ENCODE measurements at regions not wholly inside any gene's neighbourhood (a gene's known extent, or its start where the extent isn't known, plus 50 kb on each side); places are given as distances from the start of the nearest gene placed in this dataset.

- H3K27me3 ChIP-seq (replicated peaks), result no peaks in the 10 kb centered on the region
- no peak overlapping the region for H3K4me3 ChIP-seq (ENCODE audit: low read depth, low read length)
- TF ChIP-seq, protein P1, sequence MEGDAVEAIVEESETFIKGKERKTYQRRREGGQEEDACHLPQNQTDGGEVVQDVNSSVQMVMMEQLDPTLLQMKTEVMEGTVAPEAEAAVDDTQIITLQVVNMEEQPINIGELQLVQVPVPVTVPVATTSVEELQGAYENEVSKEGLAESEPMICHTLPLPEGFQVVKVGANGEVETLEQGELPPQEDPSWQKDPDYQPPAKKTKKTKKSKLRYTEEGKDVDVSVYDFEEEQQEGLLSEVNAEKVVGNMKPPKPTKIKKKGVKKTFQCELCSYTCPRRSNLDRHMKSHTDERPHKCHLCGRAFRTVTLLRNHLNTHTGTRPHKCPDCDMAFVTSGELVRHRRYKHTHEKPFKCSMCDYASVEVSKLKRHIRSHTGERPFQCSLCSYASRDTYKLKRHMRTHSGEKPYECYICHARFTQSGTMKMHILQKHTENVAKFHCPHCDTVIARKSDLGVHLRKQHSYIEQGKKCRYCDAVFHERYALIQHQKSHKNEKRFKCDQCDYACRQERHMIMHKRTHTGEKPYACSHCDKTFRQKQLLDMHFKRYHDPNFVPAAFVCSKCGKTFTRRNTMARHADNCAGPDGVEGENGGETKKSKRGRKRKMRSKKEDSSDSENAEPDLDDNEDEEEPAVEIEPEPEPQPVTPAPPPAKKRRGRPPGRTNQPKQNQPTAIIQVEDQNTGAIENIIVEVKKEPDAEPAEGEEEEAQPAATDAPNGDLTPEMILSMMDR (IDR thresholded peaks at IDR 0.05; ENCODE audit: low read depth, low read length, missing control alignments), result no peak
- DNase-seq, result no peak
- no peaks in the 10 kb centered on the region for H3K36me3 ChIP-seq (replicated peaks)
- in situ Hi-C loops (cut with HindIII; ENCODE audit: low pct_ligation_motif_present, low sequenced_read_pairs), result no loop called here
- no peak overlapping the region for H3K27ac ChIP-seq
Observed at GRCh38 chr4:60581919-60582536, 618.1 kb upstream of the ADGRL3 start.

GRCh38 chr4:60588556-60588955, 611.6 kb upstream of the ADGRL3 start:
- DNase-seq, result no peak
- in situ Hi-C loops (cut with HindIII; ENCODE audit: low pct_ligation_motif_present, low sequenced_read_pairs), result no loop called here
- no peak overlapping the region for H3K27ac ChIP-seq
- H3K4me3 ChIP-seq (ENCODE audit: low read depth, low read length), result no peak overlapping the region
- H3K36me3 ChIP-seq (replicated peaks), result no peaks in the 10 kb centered on the region
- TF ChIP-seq, protein P1 (IDR thresholded peaks at IDR 0.05; ENCODE audit: low read depth, low read length, missing control alignments), result no peak
- H3K27me3 ChIP-seq (replicated peaks), result no peaks in the 10 kb centered on the region

DNA sequence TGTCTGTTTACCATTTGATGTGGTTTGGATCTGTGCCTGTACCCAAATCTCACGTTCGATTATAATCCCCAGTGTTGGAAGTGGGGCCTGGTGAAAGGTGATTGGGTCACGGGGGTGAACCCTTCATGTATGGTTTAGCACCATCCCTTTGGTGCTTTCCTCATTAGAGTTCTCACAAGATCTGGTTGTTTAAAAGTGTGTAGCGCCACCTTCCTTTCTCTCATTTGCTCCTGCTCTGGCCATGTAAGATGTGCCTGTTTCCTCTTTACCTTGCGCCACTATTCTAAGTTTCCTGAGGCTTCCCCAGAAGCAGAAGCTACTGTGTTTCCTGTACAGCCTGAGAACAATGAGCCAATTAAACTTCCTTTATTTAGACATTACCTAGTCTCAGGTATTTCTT, 610.7 kb upstream of the ADGRL3 start:
- Histone ChIP-seq H3K4me3 (ENCODE audit: low read depth, low read length) (no peak overlapping the region), H3K27me3 (replicated peaks) (no peaks in the 10 kb centered on the region), H3K27ac (no peak overlapping the region), H3K36me3 (replicated peaks) (no peaks in the 10 kb centered on the region)
- TF ChIP-seq, protein P1 (IDR thresholded peaks at IDR 0.05; ENCODE audit: low read depth, low read length, missing control alignments), result no peak
- no peak for DNase-seq
- in situ Hi-C loops (cut with HindIII; ENCODE audit: low pct_ligation_motif_present, low sequenced_read_pairs), result no loop called here

DNA sequence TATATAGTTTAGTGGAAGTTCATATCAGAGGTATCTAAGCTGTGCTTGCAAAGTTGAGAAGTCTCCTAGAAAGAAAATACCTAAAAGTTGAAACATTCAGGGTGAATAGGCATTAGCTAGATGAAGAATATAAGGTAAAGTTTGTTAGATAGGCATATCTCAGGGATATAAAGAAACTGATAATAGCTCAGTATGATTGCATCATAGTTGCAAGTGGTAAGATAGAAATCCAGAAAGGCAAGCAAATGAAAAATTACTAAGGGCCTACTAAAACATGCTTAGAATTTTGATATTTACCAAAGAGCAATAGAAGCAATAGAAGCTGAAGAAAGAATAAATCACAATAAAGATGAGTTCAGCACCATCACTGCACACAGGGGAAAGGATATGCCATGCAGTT, 610.0 kb upstream of the ADGRL3 start:
- no peaks in the 10 kb centered on the region for H3K27me3 ChIP-seq (replicated peaks)
- in situ Hi-C loops (cut with HindIII; ENCODE audit: low pct_ligation_motif_present, low sequenced_read_pairs), result no loop called here
- H3K27ac ChIP-seq, result no peak overlapping the region
- TF ChIP-seq, protein P1 (IDR thresholded peaks at IDR 0.05; ENCODE audit: low read depth, low read length, missing control alignments), result no peak
- no peaks in the 10 kb centered on the region for H3K36me3 ChIP-seq (replicated peaks)
- DNase-seq, result no peak
- H3K4me3 ChIP-seq (ENCODE audit: low read depth, low read length), result no peak overlapping the region

DNA sequence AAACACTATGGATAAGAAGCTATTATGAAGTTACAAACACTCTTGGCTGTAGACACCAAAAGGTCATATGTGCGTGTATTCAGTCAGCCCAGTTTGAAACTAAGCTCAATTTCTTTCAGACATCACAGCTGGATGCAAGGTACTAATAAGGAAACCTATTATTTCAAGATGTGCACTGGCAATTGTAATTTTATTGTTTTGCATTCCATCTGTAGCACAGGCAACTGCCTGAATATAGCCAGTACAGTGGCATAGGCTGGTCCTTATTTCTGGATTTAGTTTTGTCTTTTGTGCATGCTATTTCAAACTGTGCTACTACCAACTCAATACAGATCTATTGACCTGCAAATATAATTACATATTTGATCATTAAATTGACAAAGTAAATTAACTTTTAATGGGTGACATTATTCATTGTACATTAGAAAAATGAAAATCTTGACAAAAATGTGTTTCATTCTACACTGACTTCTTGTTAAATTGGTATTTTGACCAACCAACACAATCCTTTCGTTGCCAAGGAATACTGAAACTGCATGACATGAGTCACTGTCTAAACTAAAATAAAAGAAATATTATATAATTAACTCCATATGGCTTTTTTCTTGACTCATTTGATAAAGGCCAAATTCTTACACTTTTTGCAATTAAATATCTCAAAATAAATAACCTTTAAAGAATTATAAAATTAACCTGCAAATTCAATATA, 594.3 kb upstream of the ADGRL3 start:
- peak overlapping the region; percentile 40 for H3K27ac ChIP-seq
- H3K36me3 ChIP-seq (replicated peaks), result no peaks in the 10 kb centered on the region
- H3K4me3 ChIP-seq (ENCODE audit: low read depth, low read length), result no peak overlapping the region
- DNase-seq, result peak; percentile 53
- H3K27me3 ChIP-seq (replicated peaks), result no peaks in the 10 kb centered on the region
- TF ChIP-seq, protein P1 (IDR thresholded peaks at IDR 0.05; ENCODE audit: low read depth, low read length, missing control alignments), result no peak
- in situ Hi-C loops (cut with HindIII; ENCODE audit: low pct_ligation_motif_present, low sequenced_read_pairs), result no loop called here
